GM19324 (cell line): ENCODE measurements at regions not wholly inside any gene's neighbourhood (a gene's known extent, or its start where the extent isn't known, plus 50 kb on each side); places are given as distances from the start of the nearest gene placed in this dataset.
"Not testable (repeated sequence)": the region's sequence is repeated elsewhere in the genome, so short reads cannot be mapped to it uniquely, and the experiment has no call there.

Source experiments
- ATAC-seq: cut with Tn5 transposase; IDR thresholded peaks from one replicate; pipeline ENCODE4 v1.9.1; 2021; ENCODE audit warnings: mild to moderate bottlenecking, moderate library complexity; ENCODE audit not compliant: unreplicated experiment, low FRiP score

GRCh38 chr4:22627851-22628250 is 64.9 kb upstream of the GBA3 start:
- ATAC-seq: not testable (repeated sequence)

- not testable (repeated sequence) for ATAC-seq
Observed at GRCh38 chr4:22630161-22630975, 62.4 kb upstream of the GBA3 start.

- ATAC-seq: not testable (repeated sequence)
Observed at GRCh38 chr4:22631167-22631566, 61.6 kb upstream of the GBA3 start.

GRCh38 chr4:22634541-22635181 is 58.1 kb upstream of the GBA3 start:
- ATAC-seq: no peak

- not testable (repeated sequence) for ATAC-seq
Observed at GRCh38 chr4:22635182-22635549, 57.6 kb upstream of the GBA3 start.

GRCh38 chr4:22635692-22636091 is 57.0 kb upstream of the GBA3 start:
- ATAC-seq: no peak

GRCh38 chr4:22637306-22637705 is 55.4 kb upstream of the GBA3 start:
- ATAC-seq: no peak
